NCI-H2196 (cell line): ENCODE measurements at regions not wholly inside any gene's neighbourhood (a gene's known extent, or its start where the extent isn't known, plus 50 kb on each side); places are given as distances from the start of the nearest gene placed in this dataset.

Source experiments
- DNase-seq: peaks from one replicate; lab custom pipeline; 2025; ENCODE audit not compliant: unreplicated experiment; lab: John Stamatoyannopoulos, UW

DNA sequence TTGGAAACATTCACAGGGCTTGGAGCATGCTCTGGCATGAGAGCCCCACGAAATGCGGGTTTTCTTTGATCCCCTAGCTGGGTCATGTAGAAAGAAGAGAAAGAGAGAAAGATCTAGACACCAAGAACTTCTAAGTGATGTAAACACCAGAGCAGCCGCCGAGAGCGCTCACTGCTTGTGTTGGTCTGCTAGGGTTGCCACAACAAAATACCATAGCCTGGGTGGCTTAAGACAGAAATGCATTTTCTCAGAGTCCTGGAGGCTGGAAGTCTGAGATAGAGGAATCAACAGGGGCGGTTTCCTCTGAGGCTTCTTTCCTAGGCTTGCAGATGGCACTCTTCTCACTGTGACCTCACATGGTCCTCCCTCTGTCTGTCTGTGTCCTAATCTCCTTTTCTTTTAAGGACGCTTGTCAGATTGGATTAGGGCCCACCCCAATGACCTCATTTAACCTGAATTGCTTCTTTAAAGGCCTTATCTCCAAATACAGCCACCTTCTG lies 139.5 kb downstream of the CYLD start:
- no peak for DNase-seq

DNA sequence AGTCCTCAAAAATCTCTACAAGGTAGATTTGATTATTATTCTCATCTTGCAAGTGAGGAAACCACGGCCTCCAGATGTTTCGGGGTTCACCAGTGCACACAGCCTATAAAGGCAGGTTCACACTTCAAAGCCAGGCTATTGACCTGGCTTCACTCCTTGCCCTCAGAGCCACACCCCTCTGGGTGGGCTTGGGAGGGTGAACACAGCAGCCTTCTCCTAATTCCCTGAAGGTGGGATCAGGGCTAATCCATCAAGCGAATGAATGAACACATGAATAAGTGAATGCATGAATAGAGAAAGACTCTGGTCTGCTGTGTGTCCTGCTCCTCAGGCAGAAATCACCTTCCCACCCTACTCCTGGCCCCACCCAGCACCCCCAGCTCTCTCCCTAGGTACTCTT lies 139.0 kb downstream of the CYLD start:
- no peak for DNase-seq

DNA sequence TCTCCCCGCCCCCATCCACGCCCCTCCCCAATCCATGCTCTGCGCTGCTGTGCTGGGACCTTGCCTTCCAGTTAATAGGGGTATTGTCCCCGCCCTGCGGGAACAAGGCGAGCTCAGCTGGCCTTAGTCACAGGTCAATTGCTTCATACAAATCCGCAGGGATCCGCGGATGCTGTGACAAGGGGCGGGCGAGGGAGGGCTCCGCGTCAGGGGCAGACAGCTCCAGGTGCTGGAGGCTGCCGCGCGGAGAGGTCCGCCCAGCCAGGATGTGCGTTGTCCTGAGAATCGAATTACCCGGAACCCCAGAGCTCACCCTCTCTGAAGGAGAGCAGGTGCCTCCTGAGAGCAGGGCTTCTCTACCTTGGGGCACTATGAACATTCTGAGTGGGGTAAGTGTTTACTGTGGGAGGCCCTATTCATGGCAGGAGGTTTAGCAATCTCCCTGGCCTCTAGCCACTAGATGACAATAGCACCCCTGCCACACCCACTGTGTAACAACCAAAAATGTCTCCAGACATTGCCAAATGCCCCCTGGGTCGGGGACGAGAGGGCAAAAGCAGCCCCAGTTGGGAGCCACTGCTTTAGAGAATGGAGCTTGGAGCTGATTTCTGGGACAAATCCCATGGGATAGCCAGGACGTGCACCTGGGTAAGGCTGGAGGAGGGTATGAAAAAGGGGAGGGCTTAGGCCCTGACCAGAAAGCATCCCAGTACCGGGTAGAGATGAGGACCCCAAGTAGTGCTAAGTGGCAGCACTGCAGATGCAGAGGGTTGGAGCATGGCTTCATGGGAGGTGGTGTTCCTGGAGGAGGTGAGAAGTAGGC lies 138.2 kb downstream of the CYLD start:
- no peak for DNase-seq

DNA sequence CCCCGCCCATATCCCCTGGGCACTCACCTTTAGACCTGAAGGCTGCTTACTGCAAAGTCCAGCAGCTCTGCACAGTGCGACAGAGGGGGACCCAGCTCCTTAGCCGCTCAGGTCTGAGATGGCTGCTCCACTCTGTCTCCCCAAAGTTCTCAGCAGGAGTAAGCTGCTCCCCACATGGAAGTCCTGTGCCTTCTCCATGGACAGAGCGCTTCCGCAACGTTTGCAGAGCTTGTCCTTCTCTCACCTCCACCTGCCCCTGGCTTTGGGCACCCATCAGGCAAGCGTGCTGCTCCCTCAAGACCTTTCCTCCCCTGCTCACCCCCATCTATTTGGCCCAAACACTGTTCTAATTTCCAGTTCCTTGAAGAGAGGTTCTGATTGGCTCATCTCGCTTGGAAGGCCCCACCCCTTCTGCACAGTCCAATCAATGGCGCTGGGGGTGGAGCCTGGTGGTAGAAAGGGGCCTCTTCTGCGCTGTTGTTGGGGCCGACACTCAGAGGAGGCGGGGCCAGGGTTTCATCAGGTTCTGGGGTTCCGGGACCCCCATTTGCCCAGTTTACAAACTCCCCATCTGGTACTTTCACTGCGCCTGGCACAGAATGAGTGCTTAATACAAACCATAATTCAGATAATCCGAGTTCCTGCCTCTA lies 137.2 kb downstream of the CYLD start:
- DNase-seq = no peak

DNA sequence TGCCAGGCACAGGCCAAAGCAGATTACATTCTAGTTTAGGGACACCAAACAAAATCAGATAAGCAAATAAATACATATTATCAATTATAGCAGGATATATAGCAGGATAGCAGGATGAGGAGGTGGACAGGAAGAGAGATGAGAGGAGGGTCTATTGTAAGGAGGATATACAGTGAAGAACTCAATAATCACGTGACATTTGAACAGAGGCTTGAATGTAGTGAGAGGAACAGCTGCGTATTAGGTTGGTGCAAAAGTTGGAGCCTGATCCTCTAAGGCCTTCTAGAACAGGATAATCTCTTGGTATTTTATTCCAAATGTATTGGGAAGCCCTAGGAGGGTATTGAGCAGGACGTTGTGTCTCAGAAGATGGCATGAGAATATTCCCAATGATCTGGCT lies 136.7 kb downstream of the CYLD start:
- DNase-seq = no peak

DNA sequence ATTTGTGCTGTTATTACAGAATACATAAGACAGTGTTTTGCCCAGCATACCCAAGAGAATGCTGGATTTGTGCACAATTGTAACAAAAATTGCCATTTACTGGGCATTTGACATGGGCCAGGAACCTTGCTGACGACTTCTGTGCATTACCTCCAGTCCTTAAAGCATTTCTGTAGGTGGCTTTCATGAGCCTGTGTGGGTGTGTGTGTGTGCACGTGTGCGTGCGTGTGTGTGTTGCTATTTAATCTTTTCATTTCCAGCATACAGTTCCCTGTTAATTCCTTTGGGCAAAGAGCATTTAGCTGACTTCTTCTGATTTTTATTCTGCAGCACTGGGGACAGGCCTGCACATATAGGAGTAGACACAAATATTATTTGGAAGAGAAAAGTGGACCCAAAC lies 134.4 kb downstream of the CYLD start:
- DNase-seq = no peak

- DNase-seq = no peak
Observed at GRCh38 chr16:50868577-50868976, 126.7 kb downstream of the CYLD start.

- no peak for DNase-seq
Observed at GRCh38 chr16:50866806-50867205, 124.9 kb downstream of the CYLD start.

DNA sequence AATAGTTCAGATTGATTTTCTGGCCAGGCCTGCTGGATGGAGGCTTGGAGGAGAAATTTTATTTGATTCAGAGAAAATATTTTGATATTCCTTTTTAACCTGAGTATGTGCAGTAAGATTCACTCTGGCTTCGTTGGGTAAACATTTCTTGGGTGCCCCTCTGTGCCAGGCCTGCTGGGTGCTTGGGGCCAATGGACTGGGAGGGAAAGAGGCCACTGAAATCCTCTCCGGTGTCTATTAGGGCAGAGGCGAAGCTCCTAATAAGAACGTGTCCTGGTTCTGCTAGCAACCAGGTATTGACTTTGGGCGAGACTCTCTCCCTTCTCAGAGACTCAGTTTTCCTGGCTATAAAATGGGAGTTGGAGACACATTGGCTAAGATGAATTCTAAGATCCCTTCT lies 122.5 kb downstream of the CYLD start:
- DNase-seq = no peak

GRCh38 chr16:50863644-50864144 lies 121.8 kb downstream of the CYLD start:
- no peak for DNase-seq

DNA sequence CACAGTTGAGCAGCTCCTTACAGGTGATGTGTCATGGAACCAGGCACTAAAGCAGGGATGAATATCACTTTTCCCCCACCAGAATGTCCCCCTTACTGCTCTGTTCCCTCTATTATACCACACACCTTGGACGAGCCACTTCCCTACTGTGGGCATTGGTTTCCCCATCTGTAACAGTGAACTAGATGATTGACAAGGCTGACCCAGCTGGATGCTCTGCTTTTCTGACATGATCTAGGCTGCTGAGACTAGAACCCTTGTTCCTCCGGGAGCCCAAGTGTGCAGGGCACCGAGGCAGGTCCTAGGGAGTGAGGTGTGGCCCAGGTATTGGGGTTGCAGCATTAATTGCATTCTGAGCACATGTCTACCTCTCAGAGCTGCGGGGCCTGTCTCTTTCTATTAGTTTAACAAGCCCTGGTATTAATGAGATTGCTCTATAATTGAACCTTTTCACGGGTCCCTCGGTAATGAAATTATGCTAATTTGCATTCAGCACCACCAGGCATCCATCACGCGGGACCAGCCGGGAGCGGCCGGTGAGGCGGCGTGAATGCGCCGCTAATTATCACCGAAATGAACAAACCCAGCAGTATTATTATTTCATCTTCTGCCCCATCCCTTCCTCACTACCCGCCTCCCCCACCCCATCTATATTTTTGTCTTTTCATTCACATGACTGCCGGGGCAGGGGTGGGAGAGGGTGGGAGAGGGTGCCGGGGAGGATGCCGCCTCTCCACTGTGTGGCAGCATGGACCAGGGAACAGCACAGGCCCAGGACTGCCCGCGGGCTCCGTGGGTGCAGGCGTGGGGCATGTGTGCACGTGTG lies 121.1 kb downstream of the CYLD start:
- no peak for DNase-seq

- no peak for DNase-seq
Observed at GRCh38 chr16:50861970-50862411, 120.1 kb downstream of the CYLD start.

- DNase-seq = no peak
Observed at GRCh38 chr16:50861451-50861850, 119.6 kb downstream of the CYLD start.

- no peak for DNase-seq
Observed at GRCh38 chr16:50859628-50860360, 117.9 kb downstream of the CYLD start.

DNA sequence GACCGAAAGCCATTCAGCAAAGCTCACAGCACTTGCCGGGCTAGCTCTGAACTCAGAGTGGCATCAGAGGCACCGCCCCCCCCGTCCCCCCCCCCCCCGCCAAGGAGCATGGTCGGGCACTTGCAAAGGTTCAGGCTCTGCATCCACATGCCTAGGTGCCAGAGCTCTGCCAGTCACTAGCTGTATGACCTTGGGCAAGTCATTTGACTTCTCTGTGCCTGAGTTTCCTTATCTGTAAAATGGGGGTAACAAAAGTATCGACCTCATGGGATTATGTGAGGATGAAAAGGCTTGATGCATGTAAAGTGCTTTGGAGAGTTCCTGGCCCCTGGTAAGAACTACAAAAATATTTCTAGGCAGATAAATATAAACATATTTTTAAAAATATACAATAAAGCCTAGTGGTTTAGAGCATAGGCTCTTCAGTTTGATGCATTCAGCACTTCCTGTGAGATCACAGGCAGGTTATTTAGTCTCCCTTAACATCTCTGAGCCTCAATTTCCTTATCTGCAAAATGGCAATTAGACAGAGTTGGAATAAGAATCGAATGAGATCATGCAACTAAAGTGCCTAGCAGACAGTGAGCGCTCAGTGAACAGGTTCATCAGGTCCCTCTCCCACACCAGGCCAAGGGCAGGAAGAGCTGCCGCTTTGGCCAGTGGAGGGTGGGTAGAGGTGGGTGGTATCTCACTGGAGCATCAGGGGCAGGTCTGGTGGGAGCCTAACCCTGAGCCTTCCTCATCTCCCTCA lies 117.2 kb downstream of the CYLD start:
- no peak for DNase-seq

DNA sequence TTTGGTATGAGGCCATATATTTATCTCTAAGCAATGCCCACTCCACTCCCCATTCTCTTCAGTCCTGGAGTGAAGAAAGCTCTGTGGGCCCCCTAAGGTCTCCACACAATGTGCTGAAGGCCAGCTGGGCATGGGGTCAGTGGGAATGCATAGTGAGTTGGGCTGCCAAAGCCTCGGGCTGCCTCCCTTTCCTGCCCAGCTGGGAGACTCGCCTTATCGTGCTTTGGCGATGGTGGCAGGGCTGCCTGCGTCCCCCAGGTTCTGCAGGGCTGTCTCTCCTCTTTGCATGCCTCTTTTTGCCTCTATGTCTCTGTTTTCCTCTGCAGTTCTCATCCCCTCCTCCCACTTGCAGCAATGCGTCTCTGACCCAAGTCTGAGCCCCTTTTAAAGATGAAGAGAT lies 116.5 kb downstream of the CYLD start:
- DNase-seq = no peak

- DNase-seq = no peak
Observed at GRCh38 chr16:50857881-50858280, 116.0 kb downstream of the CYLD start.

DNA sequence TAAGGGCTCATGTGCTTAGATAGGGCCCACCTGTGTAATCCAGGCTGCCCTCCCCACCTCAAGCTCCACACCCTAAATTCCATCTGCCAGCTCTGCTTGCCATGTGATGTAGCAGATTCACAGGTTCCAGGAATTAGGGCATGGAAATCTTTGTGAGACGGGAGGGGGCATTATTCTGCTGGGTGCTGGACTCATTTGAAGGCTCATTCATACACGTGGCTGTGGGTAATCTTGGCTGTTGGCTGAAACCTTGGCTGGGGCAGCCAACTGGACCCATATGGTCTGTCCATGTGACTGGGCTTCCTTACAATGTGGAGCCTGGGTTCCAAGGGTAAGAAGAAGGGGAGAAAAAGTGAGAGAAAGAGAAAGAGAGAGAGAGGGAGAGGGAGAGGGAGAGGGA lies 115.1 kb downstream of the CYLD start:
- DNase-seq = no peak

GRCh38 chr16:50853329-50853728 lies 111.4 kb downstream of the CYLD start:
- DNase-seq = no peak
